H7 (cell line): ENCODE measurements at regions not wholly inside any gene's neighbourhood (a gene's known extent, or its start where the extent isn't known, plus 50 kb on each side); places are given as distances from the start of the nearest gene placed in this dataset.

Experiments used
- DNase-seq: peaks from one replicate; pipeline ENCODE4 v3.0.0; 2012
- H3K27me3 ChIP-seq: 2 replicates; pipeline ENCODE4 v1.6.0; 2011; ENCODE audit warnings: mild to moderate bottlenecking, low read length; ENCODE audit not compliant: control insufficient read depth, insufficient read depth
- H3K36me3 ChIP-seq: replicated peaks from 2 replicates; pipeline ENCODE4 v1.5.1; 2011; ENCODE audit warnings: low read length; ENCODE audit not compliant: control insufficient read depth, insufficient read depth
- H3K4me3 ChIP-seq: 2 replicates; pipeline ENCODE4 v1.5.1; 2011; ENCODE audit warnings: low read depth, mild to moderate bottlenecking, control low read depth, low read length, moderate library complexity; ENCODE audit not compliant: insufficient read depth

DNA sequence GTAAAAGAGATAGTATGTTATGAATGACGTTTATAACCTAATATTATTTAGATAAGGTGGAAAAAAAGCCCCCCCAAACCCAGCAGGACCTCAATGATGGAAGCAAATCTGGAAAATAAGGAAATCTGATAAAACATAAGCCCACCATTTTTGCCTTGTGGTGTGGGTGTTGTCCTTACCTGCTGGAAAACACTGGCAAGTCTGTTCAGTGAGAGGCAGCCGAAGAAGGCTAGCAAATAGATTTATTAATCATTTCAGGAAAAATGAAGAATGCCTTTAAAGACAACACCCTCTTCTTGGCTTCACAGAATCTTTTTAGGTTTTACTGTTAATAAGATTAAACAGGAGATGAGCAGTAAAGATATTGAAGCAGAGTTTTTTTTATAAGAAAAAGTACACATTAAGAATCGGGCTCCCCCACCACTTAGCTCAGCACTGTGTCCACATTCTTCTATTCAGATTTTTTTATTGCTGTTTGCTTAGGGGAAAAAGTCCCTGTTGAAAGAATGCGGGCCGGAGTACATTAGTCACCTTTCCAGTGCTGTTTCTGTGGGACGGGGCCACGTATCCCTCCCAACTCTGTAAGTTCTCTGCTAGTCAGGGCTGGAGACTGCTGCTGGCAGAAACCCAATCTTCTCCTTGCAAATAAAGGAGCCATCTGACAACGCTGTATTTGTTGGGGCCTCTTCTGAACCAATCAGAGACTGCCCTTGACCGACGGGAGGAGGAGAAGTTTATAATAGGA lies 104.1 kb downstream of the EVX1 start:
- DNase-seq: peak; percentile 13
- Histone ChIP-seq H3K27me3 (no peaks in the 10 kb centered on the region), H3K4me3 (no peak overlapping the region), H3K36me3 (no peaks in the 10 kb centered on the region)

DNA sequence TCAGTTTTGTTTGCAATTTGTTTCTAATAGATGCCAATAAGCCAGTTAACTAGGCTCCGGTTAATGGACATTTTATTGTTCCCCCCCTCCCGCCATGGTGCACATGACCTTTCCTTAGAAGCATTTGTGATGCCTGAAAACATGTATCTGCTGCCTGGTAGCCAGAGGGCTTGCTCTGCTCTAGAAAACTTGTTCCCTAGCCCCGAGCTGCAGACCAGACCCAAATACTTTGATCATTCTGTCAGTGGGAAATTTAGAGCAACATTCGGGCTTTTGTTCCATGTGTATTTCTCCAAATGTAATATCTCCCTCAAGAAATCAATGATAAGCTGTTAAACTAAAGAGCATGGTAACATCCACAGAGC lies 104.7 kb downstream of the EVX1 start:
- DNase-seq: no peak
- H3K27me3 ChIP-seq: no peaks in the 10 kb centered on the region
- no peaks in the 10 kb centered on the region for H3K36me3 ChIP-seq
- no peak overlapping the region for H3K4me3 ChIP-seq

- DNase-seq: no peak
- no peaks in the 10 kb centered on the region for H3K27me3 ChIP-seq
- no peak overlapping the region for H3K4me3 ChIP-seq
- no peaks in the 10 kb centered on the region for H3K36me3 ChIP-seq
These were observed 107.0 kb downstream of the EVX1 start for GRCh38 chr7:27349621-27350020.

- DNase-seq: no peak
- Histone ChIP-seq H3K36me3 (no peaks in the 10 kb centered on the region), H3K4me3 (no peak overlapping the region), H3K27me3 (no peaks in the 10 kb centered on the region)
These were observed 108.5 kb downstream of the EVX1 start for GRCh38 chr7:27351137-27351536.

- DNase-seq: no peak
- Histone ChIP-seq H3K4me3 (no peak overlapping the region), H3K27me3 (no peaks in the 10 kb centered on the region), H3K36me3 (no peaks in the 10 kb centered on the region)
These were observed 109.2 kb downstream of the EVX1 start for GRCh38 chr7:27351786-27352185.

GRCh38 chr7:27359181-27360125 lies 116.9 kb downstream of the EVX1 start:
- DNase-seq: no peak
- Histone ChIP-seq H3K4me3 (no peak overlapping the region), H3K27me3 (no peaks in the 10 kb centered on the region)

GRCh38 chr7:27361522-27361921 lies 118.9 kb downstream of the EVX1 start:
- Histone ChIP-seq H3K4me3 (no peak overlapping the region), H3K36me3 (no peaks in the 10 kb centered on the region), H3K27me3 (no peaks in the 10 kb centered on the region)
- no peak for DNase-seq

More at GRCh38 chr7:27359181-27360125, 116.9 kb downstream of the EVX1 start:
- no peaks in the 10 kb centered on the region for H3K36me3 ChIP-seq

DNA sequence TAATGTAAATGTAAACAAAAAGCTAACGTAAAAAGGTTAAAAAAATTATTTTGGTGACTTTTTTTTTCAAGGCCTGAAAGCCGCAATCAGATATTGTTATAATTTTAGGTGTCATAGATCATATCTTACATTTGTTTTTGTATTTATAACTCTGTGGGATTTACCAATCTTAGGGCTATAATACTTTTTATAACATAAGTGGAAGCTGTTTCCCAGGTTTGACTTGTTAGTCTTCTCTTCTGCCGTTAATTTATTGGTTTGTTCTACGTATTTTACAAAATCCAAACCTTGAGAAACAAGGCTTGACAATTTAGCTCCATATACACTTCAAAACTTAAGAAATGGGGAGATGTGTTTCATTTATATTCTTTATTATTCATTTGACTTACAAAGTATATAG lies 119.4 kb downstream of the EVX1 start:
- H3K36me3 ChIP-seq: no peaks in the 10 kb centered on the region
- DNase-seq: no peak
- H3K27me3 ChIP-seq: no peaks in the 10 kb centered on the region
- no peak overlapping the region for H3K4me3 ChIP-seq

- Histone ChIP-seq H3K27me3 (no peaks in the 10 kb centered on the region), H3K36me3 (no peaks in the 10 kb centered on the region), H3K4me3 (no peak overlapping the region)
- no peak for DNase-seq
These were observed 121.7 kb downstream of the EVX1 start for GRCh38 chr7:27364344-27364758.

DNA sequence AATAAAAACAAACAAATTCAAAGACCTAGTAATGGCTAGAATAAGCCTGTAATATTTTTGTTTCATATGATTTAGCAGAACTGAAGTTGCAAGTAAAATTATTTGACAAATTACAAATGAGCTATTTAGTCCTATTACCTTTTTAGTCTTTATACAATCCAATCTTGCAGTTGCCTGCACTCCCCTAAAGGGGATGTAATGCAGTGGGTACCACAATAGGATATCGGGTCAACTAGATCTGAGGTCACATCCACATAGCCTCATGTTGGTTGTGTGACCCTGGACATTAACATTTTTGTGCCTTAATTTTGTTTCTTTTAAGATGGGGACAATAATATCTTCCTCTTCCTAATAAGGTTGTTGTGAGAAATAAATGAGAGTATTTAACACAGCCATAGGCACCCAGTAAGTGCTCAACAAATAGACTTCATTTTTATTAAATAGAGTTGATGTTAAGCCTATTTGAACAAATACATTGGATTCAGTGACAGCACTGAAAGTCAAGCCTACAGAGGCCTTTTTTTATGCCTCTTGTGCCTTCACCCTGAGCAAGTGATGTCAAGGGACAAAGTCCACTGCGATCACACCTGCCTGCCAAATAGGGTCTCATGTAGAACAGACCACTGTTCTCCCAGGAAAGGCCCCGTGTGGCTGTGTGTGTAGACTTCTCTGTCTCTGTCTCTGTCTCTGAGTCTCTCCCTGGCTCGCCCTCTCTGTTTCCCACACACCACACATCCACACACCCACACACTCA lies 124.8 kb downstream of the EVX1 start:
- Histone ChIP-seq H3K27me3 (no peaks in the 10 kb centered on the region), H3K36me3 (no peaks in the 10 kb centered on the region), H3K4me3 (no peak overlapping the region)
- no peak for DNase-seq

GRCh38 chr7:27367933-27368549 lies 125.4 kb downstream of the EVX1 start:
- Histone ChIP-seq H3K4me3 (no peak overlapping the region), H3K27me3 (no peaks in the 10 kb centered on the region), H3K36me3 (no peaks in the 10 kb centered on the region)
- no peak for DNase-seq

- DNase-seq: no peak
- no peaks in the 10 kb centered on the region for H3K27me3 ChIP-seq
- no peaks in the 10 kb centered on the region for H3K36me3 ChIP-seq
- no peak overlapping the region for H3K4me3 ChIP-seq
These were observed 132.6 kb downstream of the EVX1 start for GRCh38 chr7:27374958-27375841.

DNA sequence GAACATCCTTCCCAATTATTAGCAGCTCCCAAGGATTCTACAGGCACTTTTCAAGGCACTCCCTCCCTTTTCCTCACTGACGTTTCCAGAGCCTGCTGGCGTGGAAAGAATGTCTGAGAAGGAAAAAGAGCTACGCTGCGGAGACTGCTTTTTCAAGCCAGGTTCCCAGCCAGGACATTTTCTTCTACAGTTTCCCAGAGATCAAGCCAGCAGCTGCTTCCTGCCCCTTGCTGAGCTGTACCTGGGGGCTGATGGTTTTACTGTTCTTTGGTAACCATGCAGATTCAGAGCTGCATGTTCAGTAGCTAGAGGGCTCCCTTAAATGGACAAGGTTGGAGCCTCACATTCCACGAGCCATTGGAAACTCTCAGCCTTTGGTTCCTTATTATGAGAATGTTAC lies 133.4 kb downstream of the EVX1 start:
- peak; percentile 17 for DNase-seq
- H3K4me3 ChIP-seq: no peak overlapping the region
- H3K36me3 ChIP-seq: no peaks in the 10 kb centered on the region
- H3K27me3 ChIP-seq: no peaks in the 10 kb centered on the region
